Thyroid gland (tissue), 4 donors: ENCODE measurements at regions not wholly inside any gene's neighbourhood (a gene's known extent, or its start where the extent isn't known, plus 50 kb on each side); places are given as distances from the start of the nearest gene placed in this dataset.

Source experiments
- DNase-seq, 2 donors: peaks; one replicate each; pipeline ENCODE4 v3.0.0-alpha.2; 2019
- H3K27ac ChIP-seq, 3 donors: fragments of 200-600 bp; sonication (generic); 1 replicate in 2 of 3; 2 replicates in 1 of 3; pipeline ENCODE4 v1.5.1; 2016 to 2019; ENCODE audit warnings: mild to moderate bottlenecking in 1 of 3, moderate library complexity in 1 of 3
- H3K27me3 ChIP-seq: fragments of 200-600 bp; sonication (generic); one replicate; pipeline ENCODE4 v1.5.1; 2019
- H3K36me3 ChIP-seq, 2 donors: fragments of 200-600 bp; sonication (generic); one replicate each; pipeline ENCODE4 v1.5.1; 2016 to 2019
- H3K4me1 ChIP-seq, 2 donors: fragments of 200-600 bp; sonication (generic); one replicate each; pipeline ENCODE4 v1.5.1; 2017 to 2019
- H3K4me3 ChIP-seq, 3 donors: fragments of 200-600 bp; sonication (generic); replicated peaks in 1 of 3; 1 replicate in 2 of 3; 2 replicates in 1 of 3; pipeline ENCODE4 v1.5.1; 2016; ENCODE audit warnings: mild to moderate bottlenecking in 1 of 3
- H3K9me3 ChIP-seq: fragments of 200-600 bp; sonication (generic); one replicate; pipeline ENCODE4 v1.5.1; 2017
- POLR2A ChIP-seq, 2 donors: fragments of 450-650 bp; IDR thresholded peaks; one replicate each; pipeline ENCODE4 v1.6.1; 2017; ENCODE audit warnings: antibody characterized with exemption in 2 of 2, mild to moderate bottlenecking in 2 of 2, moderate library complexity in 1 of 2
- WGBS, 2 donors: methylation state at CpG; one replicate each; pipeline ENCODE4 v1.1.5; 2017; 5-methylcytosine and 5-hydroxymethylcytosine counted together
- intact Hi-C: fragments of 100-400 bp; cut with DNase I; formaldehyde crosslinking; loops from one replicate; pipeline ENCODE4 v1.15.1; 2023
- TF ChIP-seq, protein P1 (sequence below), 6 experiments: fragments of 200-600 bp in 3 of 6; fragments of 450-650 bp in 3 of 6; sonication (generic) in 3 of 6; IDR thresholded peaks; one replicate each; pipeline ENCODE4 v1.5.1; 2016 to 2019; ENCODE audit warnings: antibody characterized with exemption in 6 of 6, mild to moderate bottlenecking in 2 of 6, inconsistent platforms in 1 of 6, moderate library complexity in 1 of 6

DNA sequence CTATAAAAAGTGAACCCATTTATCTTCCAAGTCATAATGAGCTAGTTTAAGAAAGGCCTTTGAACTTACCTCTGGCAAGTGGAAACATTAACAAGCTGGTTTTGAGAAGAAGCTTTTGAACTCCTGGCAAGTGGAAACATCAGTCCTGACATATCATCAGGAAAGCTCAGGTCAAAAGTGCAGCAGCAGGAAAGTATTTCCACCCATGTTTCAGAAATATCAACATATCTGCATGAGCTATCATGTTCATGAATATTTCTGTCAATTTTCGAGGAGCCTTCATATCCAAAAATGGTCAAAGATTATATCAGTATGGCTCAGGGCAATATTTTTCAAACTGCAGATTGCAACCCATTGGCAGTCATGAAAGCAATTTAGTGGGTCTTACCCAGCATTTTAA, 133.9 kb downstream of the PLK2 start:
- H3K27me3 ChIP-seq, result no peaks in the 10 kb centered on the region
- WGBS, 2 donors, result 69% methylated on average over 1 of the region's 1 CpG

GRCh38 chr5:58322453-58322852, 137.4 kb downstream of the PLK2 start:
- TF ChIP-seq, protein P1, sequence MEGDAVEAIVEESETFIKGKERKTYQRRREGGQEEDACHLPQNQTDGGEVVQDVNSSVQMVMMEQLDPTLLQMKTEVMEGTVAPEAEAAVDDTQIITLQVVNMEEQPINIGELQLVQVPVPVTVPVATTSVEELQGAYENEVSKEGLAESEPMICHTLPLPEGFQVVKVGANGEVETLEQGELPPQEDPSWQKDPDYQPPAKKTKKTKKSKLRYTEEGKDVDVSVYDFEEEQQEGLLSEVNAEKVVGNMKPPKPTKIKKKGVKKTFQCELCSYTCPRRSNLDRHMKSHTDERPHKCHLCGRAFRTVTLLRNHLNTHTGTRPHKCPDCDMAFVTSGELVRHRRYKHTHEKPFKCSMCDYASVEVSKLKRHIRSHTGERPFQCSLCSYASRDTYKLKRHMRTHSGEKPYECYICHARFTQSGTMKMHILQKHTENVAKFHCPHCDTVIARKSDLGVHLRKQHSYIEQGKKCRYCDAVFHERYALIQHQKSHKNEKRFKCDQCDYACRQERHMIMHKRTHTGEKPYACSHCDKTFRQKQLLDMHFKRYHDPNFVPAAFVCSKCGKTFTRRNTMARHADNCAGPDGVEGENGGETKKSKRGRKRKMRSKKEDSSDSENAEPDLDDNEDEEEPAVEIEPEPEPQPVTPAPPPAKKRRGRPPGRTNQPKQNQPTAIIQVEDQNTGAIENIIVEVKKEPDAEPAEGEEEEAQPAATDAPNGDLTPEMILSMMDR (IDR thresholded peaks at IDR 0.05), result no peak
- H3K27me3 ChIP-seq, result no peaks in the 10 kb centered on the region
- DNase-seq, result no peak
- intact Hi-C loops, result no loop called here
- 51 to 52% methylated on average over 3 of the region's 3 CpGs for WGBS, 2 donors
- H3K27ac ChIP-seq, result no peak overlapping the region
- no peak overlapping the region for H3K4me3 ChIP-seq
- H3K9me3 ChIP-seq, result no peaks in the 10 kb centered on the region
- no peaks in the 10 kb centered on the region for H3K4me1 ChIP-seq
- no peaks in the 10 kb centered on the region for H3K36me3 ChIP-seq

More for the DNA sequence above, 133.9 kb downstream of the PLK2 start:
- no peak for TF ChIP-seq POLR2A (IDR thresholded peaks at IDR 0.05)
- TF ChIP-seq, protein P1 (IDR thresholded peaks at IDR 0.05), result no peak
- intact Hi-C loops, result no loop called here
- DNase-seq, result no peak
- Histone ChIP-seq H3K9me3 (no peaks in the 10 kb centered on the region), H3K27ac (no peak overlapping the region), H3K4me3 (no peak overlapping the region), H3K36me3 (no peaks in the 10 kb centered on the region), H3K4me1 (no peaks in the 10 kb centered on the region)

DNA sequence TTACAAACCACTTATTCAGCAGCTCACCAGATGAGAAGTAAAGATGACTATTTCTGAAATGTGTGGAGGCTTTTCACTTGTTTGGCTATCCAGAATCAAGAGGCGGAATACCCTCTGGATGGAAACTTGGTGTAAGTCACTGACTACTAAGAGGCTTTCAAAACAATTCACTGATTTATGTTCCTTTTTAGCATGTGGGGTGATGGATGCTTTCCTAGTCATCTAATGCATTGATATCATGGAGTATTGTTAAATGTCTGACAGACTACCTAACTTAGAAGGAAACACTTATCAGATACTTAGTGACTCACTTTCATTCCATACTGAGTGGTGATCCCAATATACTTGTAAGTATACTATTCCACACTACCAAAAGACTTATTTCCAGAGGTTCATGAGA, 141.4 kb downstream of the PLK2 start:
- no peak overlapping the region for H3K4me3 ChIP-seq
- 95 to 100% methylated on average over 1 of the region's 1 CpG for WGBS, 2 donors
- no peaks in the 10 kb centered on the region for H3K4me1 ChIP-seq
- TF ChIP-seq POLR2A (IDR thresholded peaks at IDR 0.05), result no peak
- TF ChIP-seq, protein P1 (IDR thresholded peaks at IDR 0.05), result no peak
- H3K36me3 ChIP-seq, result no peaks in the 10 kb centered on the region
- H3K27me3 ChIP-seq, result no peaks in the 10 kb centered on the region
- DNase-seq, result no peak
- H3K27ac ChIP-seq, result no peak overlapping the region
- intact Hi-C loops, result no loop called here
- H3K9me3 ChIP-seq, result no peaks in the 10 kb centered on the region

DNA sequence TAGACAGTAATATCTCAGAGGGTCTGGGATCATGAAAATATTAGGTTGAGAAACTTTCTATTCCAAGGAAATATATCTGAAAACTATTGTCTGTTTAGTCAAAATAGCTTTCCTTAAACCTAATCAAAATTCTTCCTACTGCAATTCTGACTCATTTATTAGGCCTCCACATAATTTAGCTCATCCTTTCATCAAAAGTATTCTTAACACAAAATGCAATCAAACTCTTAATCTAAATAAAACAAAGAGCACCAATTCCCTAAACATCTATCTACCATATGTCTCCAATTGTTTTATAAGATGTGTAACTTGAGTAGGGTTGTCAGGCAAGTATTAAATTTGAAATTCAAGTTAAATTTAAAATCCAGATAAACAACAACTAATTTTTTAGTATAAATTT, 142.1 kb downstream of the PLK2 start:
- H3K9me3 ChIP-seq, result no peaks in the 10 kb centered on the region
- no peaks in the 10 kb centered on the region for H3K27me3 ChIP-seq
- TF ChIP-seq POLR2A (IDR thresholded peaks at IDR 0.05), result no peak
- TF ChIP-seq, protein P1 (IDR thresholded peaks at IDR 0.05), result no peak
- no peak for DNase-seq
- H3K4me1 ChIP-seq, result no peaks in the 10 kb centered on the region
- no peaks in the 10 kb centered on the region for H3K36me3 ChIP-seq
- no peak overlapping the region for H3K27ac ChIP-seq
- intact Hi-C loops, result no loop called here
- no peak overlapping the region for H3K4me3 ChIP-seq

DNA sequence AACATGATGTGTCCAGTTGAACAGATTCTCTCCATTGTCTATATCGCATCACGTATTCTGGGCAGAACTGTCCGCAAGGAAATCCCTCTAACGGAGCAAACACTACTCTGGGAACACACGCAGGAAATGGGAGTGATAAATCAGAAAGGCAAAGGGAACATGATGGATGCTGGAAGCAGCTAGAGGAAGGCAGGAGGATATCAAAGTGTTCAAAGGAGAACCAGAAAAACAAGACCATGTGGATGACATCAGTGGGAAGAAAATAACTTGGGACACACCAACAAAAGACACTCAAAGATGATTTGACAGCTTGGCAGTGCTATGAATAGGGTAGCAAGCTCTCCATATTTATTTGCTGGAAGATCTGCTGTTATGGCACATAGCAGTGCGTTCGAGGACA, 142.9 kb downstream of the PLK2 start:
- H3K27ac ChIP-seq, result no peak overlapping the region
- no peak overlapping the region for H3K4me3 ChIP-seq
- TF ChIP-seq, protein P1 (IDR thresholded peaks at IDR 0.05), result no peak
- no peak for TF ChIP-seq POLR2A (IDR thresholded peaks at IDR 0.05)
- no peaks in the 10 kb centered on the region for H3K36me3 ChIP-seq
- no peaks in the 10 kb centered on the region for H3K9me3 ChIP-seq
- intact Hi-C loops, result no loop called here
- no peak for DNase-seq
- WGBS, 2 donors, result 78 to 88% methylated on average over 7 of the region's 7 CpGs
- no peaks in the 10 kb centered on the region for H3K27me3 ChIP-seq
- H3K4me1 ChIP-seq, result no peaks in the 10 kb centered on the region
